ENCODE measurements at regions not wholly inside any gene's neighbourhood (a gene's known extent, or its start where the extent isn't known, plus 50 kb on each side); places are given as distances from the start of the nearest gene placed in this dataset.

GRCh38 chr20:39338469-39339376, 376.6 kb downstream of the DHX35 start:
- Histone ChIP-seq H3K4me1 (replicated peaks) (no peaks in the 10 kb centered on the region), H3K27ac (no peak overlapping the region), H3K36me3 (no peaks in the 10 kb centered on the region), H3K9me3 (replicated peaks) (no peaks in the 10 kb centered on the region), H3K4me3 (no peak overlapping the region), H3K27me3 (replicated peaks) (no peaks in the 10 kb centered on the region)
- DNase-seq (ENCODE audit: low read depth in 1 of 2, low spot score in 2 of 2) = no peak

DNA sequence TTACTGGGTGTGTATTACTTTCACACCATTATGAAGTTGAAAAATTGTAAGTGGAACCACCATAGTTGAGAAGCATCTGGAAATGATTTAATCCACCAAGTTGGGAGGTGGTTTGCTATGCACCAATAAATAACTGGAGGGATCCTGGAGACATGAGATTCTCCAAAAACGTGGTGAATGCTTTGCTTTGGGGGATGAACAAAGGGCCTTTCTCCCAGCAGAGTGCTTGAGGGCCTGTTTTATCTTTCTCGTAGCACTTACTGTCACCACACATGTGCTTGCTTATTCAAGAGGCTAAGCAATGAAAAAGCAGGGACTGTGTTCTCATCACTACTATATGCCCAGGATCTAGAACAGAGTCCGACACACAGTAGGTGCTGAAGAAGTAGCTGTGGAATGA, 371.1 kb downstream of the DHX35 start:
- Histone ChIP-seq H3K4me1 (replicated peaks) (no peaks in the 10 kb centered on the region), H3K27me3 (replicated peaks) (no peaks in the 10 kb centered on the region), H3K9me3 (replicated peaks) (no peaks in the 10 kb centered on the region), H3K36me3 (no peaks in the 10 kb centered on the region), H3K4me3 (no peak overlapping the region), H3K27ac (no peak overlapping the region)
- no peak for DNase-seq (ENCODE audit: low read depth in 1 of 2, low spot score in 2 of 2)

DNA sequence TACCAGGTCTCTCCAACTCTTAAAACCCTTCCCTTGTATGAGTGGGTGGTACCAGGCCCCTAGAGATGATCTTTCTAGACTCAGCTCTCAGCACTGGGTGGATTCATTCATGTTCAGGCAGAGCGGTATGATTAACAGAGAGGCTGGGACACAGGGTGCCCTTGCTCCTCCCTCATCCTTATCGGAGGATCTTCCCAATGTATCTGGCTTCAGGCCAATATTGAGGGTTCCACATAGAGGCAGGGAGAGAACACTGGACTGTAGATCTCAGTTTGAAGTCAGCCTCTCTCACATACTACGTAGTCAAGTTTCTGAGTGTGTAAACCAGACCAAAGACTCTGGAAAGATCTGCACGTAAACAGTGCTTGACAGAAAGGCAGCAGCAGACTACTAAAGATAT, 366.2 kb downstream of the DHX35 start:
- no peaks in the 10 kb centered on the region for H3K27me3 ChIP-seq (replicated peaks)
- H3K27ac ChIP-seq = no peak overlapping the region
- H3K9me3 ChIP-seq (replicated peaks) = no peaks in the 10 kb centered on the region
- no peak for DNase-seq (ENCODE audit: low read depth in 1 of 2, low spot score in 2 of 2)
- no peaks in the 10 kb centered on the region for H3K36me3 ChIP-seq
- H3K4me1 ChIP-seq (replicated peaks) = no peaks in the 10 kb centered on the region
- H3K4me3 ChIP-seq = no peak overlapping the region

GRCh38 chr20:39326050-39326449, 363.9 kb downstream of the DHX35 start:
- Histone ChIP-seq H3K9me3 (replicated peaks) (no peaks in the 10 kb centered on the region), H3K27me3 (replicated peaks) (no peaks in the 10 kb centered on the region), H3K4me1 (replicated peaks) (no peaks in the 10 kb centered on the region), H3K4me3 (no peak overlapping the region), H3K27ac (no peak overlapping the region), H3K36me3 (no peaks in the 10 kb centered on the region)
- DNase-seq (ENCODE audit: low read depth in 1 of 2, low spot score in 2 of 2) = no peak

DNA sequence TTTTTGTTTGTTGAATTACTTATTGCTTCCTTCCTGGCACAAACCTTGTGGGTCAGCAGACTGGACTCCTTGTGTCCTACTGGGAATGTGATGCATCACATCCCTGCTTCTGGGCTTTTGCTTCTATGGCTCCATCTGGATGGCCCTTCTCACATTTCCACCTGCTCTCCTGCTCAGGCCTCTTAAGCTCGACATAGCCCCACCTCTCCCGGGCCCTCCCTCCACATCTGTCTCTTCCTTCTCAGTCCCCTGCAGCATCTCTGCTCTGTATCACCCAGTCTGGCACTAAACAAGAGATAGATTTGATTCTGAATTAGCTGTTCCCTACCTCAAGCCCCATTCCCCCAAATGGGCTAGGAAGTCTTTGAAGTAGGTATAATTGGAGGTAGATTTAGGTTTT, 356.8 kb downstream of the DHX35 start:
- Histone ChIP-seq H3K27ac (no peak overlapping the region), H3K36me3 (no peaks in the 10 kb centered on the region), H3K27me3 (replicated peaks) (no peaks in the 10 kb centered on the region), H3K4me3 (no peak overlapping the region), H3K9me3 (replicated peaks) (no peaks in the 10 kb centered on the region), H3K4me1 (replicated peaks) (no peaks in the 10 kb centered on the region)
- no peak for DNase-seq (ENCODE audit: low read depth in 1 of 2, low spot score in 2 of 2)

DNA sequence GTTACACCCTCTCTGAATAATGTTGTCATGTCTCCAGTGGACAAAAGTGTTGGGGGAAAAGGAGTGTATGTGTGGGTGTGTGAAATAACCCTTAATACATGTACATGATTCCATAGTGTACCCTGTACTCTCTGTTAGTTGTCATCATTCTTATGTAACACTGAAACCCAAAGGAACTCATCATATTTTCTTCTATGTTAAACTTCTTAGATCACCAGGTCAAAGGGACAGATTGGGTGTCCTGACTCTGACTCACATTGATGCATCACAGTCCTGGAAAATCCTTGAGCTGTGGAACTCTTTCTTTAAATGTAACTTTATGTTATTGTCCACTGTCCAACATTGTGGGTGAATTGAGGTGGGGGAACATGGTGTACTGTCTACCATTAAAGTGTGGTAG, 350.5 kb downstream of the DHX35 start:
- no peaks in the 10 kb centered on the region for H3K27me3 ChIP-seq (replicated peaks)
- H3K27ac ChIP-seq = no peak overlapping the region
- H3K36me3 ChIP-seq = no peaks in the 10 kb centered on the region
- H3K9me3 ChIP-seq (replicated peaks) = no peaks in the 10 kb centered on the region; the same call in 1 of the 2 replicates
- DNase-seq (ENCODE audit: low read depth in 1 of 2, low spot score in 2 of 2) = no peak
- no peaks in the 10 kb centered on the region for H3K4me1 ChIP-seq (replicated peaks)
- no peak overlapping the region for H3K4me3 ChIP-seq

GRCh38 chr20:39311851-39312506, 349.8 kb downstream of the DHX35 start:
- no peak overlapping the region for H3K27ac ChIP-seq
- no peaks in the 10 kb centered on the region; the same call in 1 of the 2 replicates for H3K9me3 ChIP-seq (replicated peaks)
- no peaks in the 10 kb centered on the region for H3K36me3 ChIP-seq
- H3K4me1 ChIP-seq (replicated peaks) = no peaks in the 10 kb centered on the region
- no peak overlapping the region for H3K4me3 ChIP-seq
- H3K27me3 ChIP-seq (replicated peaks) = no peaks in the 10 kb centered on the region
- DNase-seq (ENCODE audit: low read depth in 1 of 2, low spot score in 2 of 2) = no peak

DNA sequence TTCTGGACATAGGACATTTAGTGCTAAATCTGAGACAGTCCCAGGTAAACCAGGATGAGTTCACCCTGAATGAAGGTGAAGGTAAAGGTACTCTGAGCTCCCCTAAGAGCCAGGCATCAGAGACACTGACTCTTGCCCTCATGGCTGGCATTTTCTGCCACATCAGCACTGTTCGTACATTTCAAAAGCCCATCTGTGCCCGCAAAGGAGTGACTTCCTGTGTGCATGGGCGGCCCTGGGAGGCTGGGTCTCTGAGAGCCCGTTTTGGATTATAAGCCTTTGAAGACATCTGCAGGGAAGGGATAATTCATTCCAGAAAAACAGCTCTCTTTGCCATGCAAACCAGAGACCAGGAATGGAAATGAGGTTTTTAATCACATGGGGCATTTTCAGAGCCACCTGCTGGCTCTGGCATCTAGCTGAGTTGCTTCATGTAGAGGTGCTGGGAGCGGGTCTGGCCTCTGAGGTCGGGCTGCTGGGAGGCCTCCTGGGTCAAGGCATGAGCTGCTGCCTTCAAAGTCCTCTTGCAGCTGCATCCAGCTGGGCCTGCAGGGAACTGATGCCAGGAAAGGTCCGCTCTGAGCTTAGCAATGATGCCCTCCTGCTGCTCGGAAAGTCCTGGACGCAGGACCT, 348.3 kb downstream of the DHX35 start:
- Histone ChIP-seq H3K9me3 (replicated peaks) (no peaks in the 10 kb centered on the region; the same call in 1 of the 2 replicates), H3K4me1 (replicated peaks) (no peaks in the 10 kb centered on the region), H3K4me3 (no peak overlapping the region), H3K27ac (no peak overlapping the region), H3K27me3 (replicated peaks) (no peaks in the 10 kb centered on the region), H3K36me3 (no peaks in the 10 kb centered on the region)
- no peak for DNase-seq (ENCODE audit: low read depth in 1 of 2, low spot score in 2 of 2)

DNA sequence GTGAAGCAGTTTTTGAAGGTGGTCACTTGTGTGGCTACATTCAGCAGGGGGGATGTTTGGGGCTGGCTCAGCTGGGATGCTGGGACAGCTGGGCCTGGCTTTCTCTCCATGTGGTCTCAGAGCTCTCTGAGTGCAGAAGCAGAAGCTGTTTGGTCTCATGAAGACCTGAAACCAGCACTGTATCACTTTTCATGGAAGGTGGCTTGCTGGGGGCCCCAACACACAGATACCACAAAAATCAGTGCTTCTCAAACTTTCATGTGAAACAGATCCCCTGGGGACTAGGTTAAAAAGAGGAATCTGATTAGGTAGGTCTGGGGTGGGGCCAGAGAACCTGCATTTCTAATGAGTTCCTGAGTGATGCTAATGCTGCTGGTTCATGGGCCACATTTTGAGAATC, 347.3 kb downstream of the DHX35 start:
- no peak overlapping the region for H3K27ac ChIP-seq
- H3K4me1 ChIP-seq (replicated peaks) = no peaks in the 10 kb centered on the region
- H3K27me3 ChIP-seq (replicated peaks) = no peaks in the 10 kb centered on the region
- no peaks in the 10 kb centered on the region; the same call in 1 of the 2 replicates for H3K9me3 ChIP-seq (replicated peaks)
- H3K4me3 ChIP-seq = no peak overlapping the region
- H3K36me3 ChIP-seq = no peaks in the 10 kb centered on the region
- no peak for DNase-seq (ENCODE audit: low read depth in 1 of 2, low spot score in 2 of 2)

DNA sequence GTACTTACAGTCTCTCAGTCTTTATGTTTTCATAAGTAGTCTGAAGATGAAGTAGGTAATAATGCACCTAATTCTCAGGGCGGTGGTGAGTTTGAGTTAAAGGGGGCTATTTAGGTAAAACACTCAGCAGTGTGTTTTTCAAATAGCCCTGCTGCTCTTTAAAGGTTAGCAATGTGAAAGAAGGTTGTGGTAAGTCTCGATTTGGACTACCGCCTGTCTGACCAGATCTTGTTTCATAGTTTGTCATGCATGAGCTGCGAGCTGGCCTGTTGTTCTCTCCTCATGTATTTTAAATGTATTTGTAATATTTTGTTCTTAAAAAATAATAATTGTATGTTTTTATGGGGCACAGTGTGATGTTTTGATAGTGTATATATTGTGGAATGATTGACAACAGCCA, 340.2 kb downstream of the DHX35 start:
- H3K27ac ChIP-seq = no peak overlapping the region
- no peaks in the 10 kb centered on the region for H3K27me3 ChIP-seq (replicated peaks)
- no peak overlapping the region for H3K4me3 ChIP-seq
- no peaks in the 10 kb centered on the region for H3K36me3 ChIP-seq
- H3K9me3 ChIP-seq (replicated peaks) = no peaks in the 10 kb centered on the region
- DNase-seq (ENCODE audit: low read depth in 1 of 2, low spot score in 2 of 2) = no peak
- no peaks in the 10 kb centered on the region for H3K4me1 ChIP-seq (replicated peaks)

GRCh38 chr20:39299783-39300182, 337.6 kb downstream of the DHX35 start:
- Histone ChIP-seq H3K27me3 (replicated peaks) (no peaks in the 10 kb centered on the region), H3K4me3 (no peak overlapping the region), H3K27ac (no peak overlapping the region), H3K36me3 (no peaks in the 10 kb centered on the region), H3K4me1 (replicated peaks) (no peaks in the 10 kb centered on the region), H3K9me3 (replicated peaks) (no peaks in the 10 kb centered on the region)
- no peak for DNase-seq (ENCODE audit: low read depth in 1 of 2, low spot score in 2 of 2)

- H3K4me1 ChIP-seq (replicated peaks) = no peaks in the 10 kb centered on the region
- H3K36me3 ChIP-seq = no peaks in the 10 kb centered on the region
- DNase-seq (ENCODE audit: low read depth in 1 of 2, low spot score in 2 of 2) = no peak
- no peak overlapping the region for H3K27ac ChIP-seq
- H3K9me3 ChIP-seq (replicated peaks) = no peaks in the 10 kb centered on the region
- H3K4me3 ChIP-seq = no peak overlapping the region
- H3K27me3 ChIP-seq (replicated peaks) = no peaks in the 10 kb centered on the region
Measured at GRCh38 chr20:39298571-39299506, 336.7 kb downstream of the DHX35 start.

GRCh38 chr20:39298121-39298520, 336.0 kb downstream of the DHX35 start:
- no peaks in the 10 kb centered on the region for H3K4me1 ChIP-seq (replicated peaks)
- no peaks in the 10 kb centered on the region for H3K36me3 ChIP-seq
- no peaks in the 10 kb centered on the region for H3K27me3 ChIP-seq (replicated peaks)
- H3K4me3 ChIP-seq = no peak overlapping the region
- no peak overlapping the region for H3K27ac ChIP-seq
- DNase-seq (ENCODE audit: low read depth in 1 of 2, low spot score in 2 of 2) = no peak
- no peaks in the 10 kb centered on the region for H3K9me3 ChIP-seq (replicated peaks)
